ENCODE measurements at regions not wholly inside any gene's neighbourhood (a gene's known extent, or its start where the extent isn't known, plus 50 kb on each side); places are given as distances from the start of the nearest gene placed in this dataset.

- DNase-seq: no peak
These were observed 200.0 kb upstream of the IER5L start for GRCh38 chr9:129377931-129378661.

- no peak for DNase-seq
These were observed 199.1 kb upstream of the IER5L start for GRCh38 chr9:129377181-129377580.

- DNase-seq: no peak
These were observed 197.8 kb upstream of the IER5L start for GRCh38 chr9:129375845-129376244.

GRCh38 chr9:129374651-129375050, 196.6 kb upstream of the IER5L start:
- DNase-seq: no peak

GRCh38 chr9:129374231-129374630, 196.2 kb upstream of the IER5L start:
- DNase-seq: no peak

GRCh38 chr9:129373361-129373760, 195.3 kb upstream of the IER5L start:
- no peak for DNase-seq

- DNase-seq: no peak
These were observed 192.7 kb upstream of the IER5L start for GRCh38 chr9:129370770-129371169.

GRCh38 chr9:129368444-129368978, 190.4 kb upstream of the IER5L start:
- DNase-seq: no peak

GRCh38 chr9:129367287-129367686, 189.2 kb upstream of the IER5L start:
- DNase-seq: no peak

- no peak for DNase-seq
These were observed 187.1 kb upstream of the IER5L start for GRCh38 chr9:129365196-129365595.

GRCh38 chr9:129363216-129363873, 185.3 kb upstream of the IER5L start:
- DNase-seq: no peak

- DNase-seq: no peak
These were observed 184.4 kb upstream of the IER5L start for GRCh38 chr9:129362287-129363000.

GRCh38 chr9:129361196-129361595, 183.1 kb upstream of the IER5L start:
- DNase-seq: no peak

GRCh38 chr9:129359916-129360536, 182.0 kb upstream of the IER5L start:
- DNase-seq: no peak

- no peak for DNase-seq
These were observed 181.2 kb upstream of the IER5L start for GRCh38 chr9:129359162-129359811.

GRCh38 chr9:129358621-129359154, 180.6 kb upstream of the IER5L start:
- no peak for DNase-seq

GRCh38 chr9:129357773-129358245, 179.7 kb upstream of the IER5L start:
- DNase-seq: no peak

GRCh38 chr9:129356871-129357772, 179.1 kb upstream of the IER5L start:
- DNase-seq: no peak

GRCh38 chr9:129355631-129356030, 177.6 kb upstream of the IER5L start:
- no peak for DNase-seq

GRCh38 chr9:129354498-129354897, 176.4 kb upstream of the IER5L start:
- no peak for DNase-seq

- no peak for DNase-seq
These were observed 175.8 kb upstream of the IER5L start for GRCh38 chr9:129353697-129354336.

Data from GDM1 (cell line).